Endothelial cell of umbilical vein (primary cell): ENCODE measurements at regions not wholly inside any gene's neighbourhood (a gene's known extent, or its start where the extent isn't known, plus 50 kb on each side); places are given as distances from the start of the nearest gene placed in this dataset.

Experiments
- BruUV-seq: library from RNA; stranded (reverse); fragments of 400-500 nt; replicated peaks from 2 replicates; lab custom pipeline; 2021; lab: Mats Ljungman, UMichigan
- CTCF ChIA-PET: fragments of 300-600, 350-600 bp; sonication (Branson Sonifier 250); formaldehyde crosslinking; loops from one replicate; lab custom pipeline; 2021; ENCODE audit warnings: antibody characterized with exemption, inconsistent platforms; lab: Charles Lee
- POLR2A ChIA-PET: fragments of 300-600, 350-600 bp; sonication (Branson Sonifier 250); formaldehyde crosslinking; loops from one replicate; lab custom pipeline; 2021; ENCODE audit warnings: antibody characterized with exemption, inconsistent platforms; lab: Charles Lee
- DNase-seq: peaks from one replicate; pipeline ENCODE4 v3.0.0-alpha.2; 2011; ENCODE audit warnings: low read depth, low spot score
- FAIRE-seq: peaks from 2 replicates; lab custom pipeline; 2011; peaks lifted over from hg19 to GRCh38; lab: Jason Lieb, UNC
- H2AFZ ChIP-seq: 2 replicates; pipeline ENCODE4 v1.6.0; 2012; ENCODE audit warnings: low read depth, low read length, control low read depth, inconsistent platforms
- H3K27ac ChIP-seq: 2 replicates; pipeline ENCODE4 v1.5.1; 2011; ENCODE audit warnings: low read depth, mild to moderate bottlenecking, control low read depth, low read length, moderate library complexity; ENCODE audit not compliant: insufficient read depth
- H3K27me3 ChIP-seq, 2 experiments: 2 replicates each; pipeline versions ENCODE4 v1.6.0 to v1.6.1; 2011; ENCODE audit warnings: low read length in 2 of 2, mixed read lengths in 1 of 2; ENCODE audit not compliant: control insufficient read depth in 2 of 2, insufficient read depth in 2 of 2
- H3K36me3 ChIP-seq, 2 experiments: 2 replicates in 1 of 2; 3 replicates in 1 of 2; pipeline ENCODE4 v1.5.1; 2011; ENCODE audit warnings: low read length in 2 of 2, mild to moderate bottlenecking in 1 of 2, moderate library complexity in 1 of 2; ENCODE audit not compliant: control insufficient read depth in 2 of 2, insufficient read depth in 2 of 2; ENCODE audit errors: extremely low read depth in 1 of 2
- H3K4me1 ChIP-seq: 3 replicates; pipeline ENCODE4 v1.5.1; 2011; ENCODE audit warnings: mild to moderate bottlenecking, low read length; ENCODE audit not compliant: control insufficient read depth, insufficient read depth; ENCODE audit errors: extremely low read depth
- H3K4me2 ChIP-seq: 2 replicates; pipeline ENCODE4 v1.6.1; 2011; ENCODE audit warnings: low read length, control low read depth, mixed read lengths; ENCODE audit not compliant: insufficient read depth
- H3K4me3 ChIP-seq, 3 experiments: fragments of 200-600 bp in 1 of 3; sonication (generic), shearing (Covaris generic) in 1 of 3; replicated peaks in 1 of 3; 2 replicates each; pipeline ENCODE4 v1.5.1; 2011 to 2016; ENCODE audit warnings: control low read depth in 3 of 3, low read length in 3 of 3, mild to moderate bottlenecking in 2 of 3, inconsistent platforms in 1 of 3, low read depth in 1 of 3, moderate library complexity in 1 of 3; ENCODE audit not compliant: insufficient read depth in 1 of 3
- H3K79me2 ChIP-seq: 2 replicates; pipeline ENCODE4 v1.6.0; 2012; ENCODE audit warnings: low read length, inconsistent platforms; ENCODE audit not compliant: control insufficient read depth, insufficient read depth
- H3K9ac ChIP-seq: replicated peaks from 2 replicates; pipeline ENCODE3; 2011; ENCODE audit warnings: low read length, control low read depth; ENCODE audit not compliant: insufficient read depth; ENCODE audit errors: extremely low read depth
- H3K9me1 ChIP-seq: replicated peaks from 3 replicates; pipeline ENCODE4 v1.6.0; 2011; ENCODE audit warnings: mild to moderate bottlenecking, low read length; ENCODE audit not compliant: control insufficient read depth, insufficient read depth; ENCODE audit errors: extremely low read depth
- H3K9me3 ChIP-seq: replicated peaks from 2 replicates; pipeline ENCODE4 v1.5.1; 2012; ENCODE audit warnings: low read length, inconsistent platforms; ENCODE audit not compliant: control insufficient read depth, insufficient read depth
- H4K20me1 ChIP-seq: replicated peaks from 2 replicates; pipeline ENCODE3; 2011; ENCODE audit warnings: mild to moderate bottlenecking, low read length; ENCODE audit not compliant: control insufficient read depth, insufficient read depth; ENCODE audit errors: extremely low read depth
- CTCF ChIP-seq, 2 donors: IDR thresholded peaks; 1 replicate in 1 of 2; 2 replicates in 1 of 2; pipeline ENCODE4 v1.5.1; 2011; ENCODE audit warnings: low read length in 2 of 2, mild to moderate bottlenecking in 2 of 2, moderate library complexity in 2 of 2, control low read depth in 1 of 2, inconsistent platforms in 1 of 2, low read depth in 1 of 2; ENCODE audit not compliant: insufficient read depth in 1 of 2; ENCODE audit errors: extremely low read depth in 1 of 2
- EZH2 ChIP-seq: IDR thresholded peaks from 2 replicates; pipeline ENCODE4 v1.6.1; 2012; ENCODE audit warnings: borderline replicate concordance, low read depth, mild to moderate bottlenecking, moderate library complexity, low read length, inconsistent platforms; ENCODE audit not compliant: severe bottlenecking
- FOS ChIP-seq: IDR thresholded peaks from 2 replicates; pipeline ENCODE4 v1.6.1; 2011; ENCODE audit warnings: mild to moderate bottlenecking, low read length, moderate library complexity, borderline replicate concordance; ENCODE audit not compliant: insufficient read depth
- GATA2 ChIP-seq: IDR thresholded peaks from 2 replicates; pipeline ENCODE4 v1.7.0; 2011; ENCODE audit warnings: low read depth, mild to moderate bottlenecking, moderate library complexity, mixed read lengths, low read length; ENCODE audit not compliant: insufficient read length, insufficient read depth
- JUN ChIP-seq: IDR thresholded peaks from 2 replicates; pipeline ENCODE4 v1.6.1; 2011; ENCODE audit warnings: borderline replicate concordance, low read depth; ENCODE audit not compliant: insufficient read length, insufficient read depth
- MAX ChIP-seq: IDR thresholded peaks from 2 replicates; pipeline ENCODE4 v1.6.1; 2011; ENCODE audit not compliant: insufficient read depth, insufficient read length
- MYC ChIP-seq: IDR thresholded peaks from one replicate; pipeline ENCODE4 v1.6.1; 2011; ENCODE audit warnings: mild to moderate bottlenecking, low read depth, low read length
- POLR2A ChIP-seq: IDR thresholded peaks from 2 replicates; pipeline ENCODE4 v1.6.1; 2012; ENCODE audit warnings: low read depth, mild to moderate bottlenecking, control low read depth, low read length
- dilution Hi-C: fragments of 300-500 bp; cut with MboI; formaldehyde crosslinking; loops from one replicate; pipeline ENCODE4 v1.15.0; 2019; ENCODE audit warnings: low sequenced_read_pairs; ENCODE audit not compliant: extremely low pct_ligation_motif_present
- intact Hi-C: fragments of 100-400 bp; cut with micrococcal nuclease; formaldehyde crosslinking; loops from one replicate; pipeline ENCODE4 v1.10.0; 2022

GRCh38 chr18:60111525-60111924 lies 211.7 kb downstream of the PMAIP1 start:
- intact Hi-C loops (no loop called here), dilution Hi-C loops (no loop called here)
- Histone ChIP-seq H3K27me3 (no peaks in the 10 kb centered on the region), H3K4me2 (no peak overlapping the region), H3K9me3 (no peaks in the 10 kb centered on the region), H3K79me2 (no peaks in the 10 kb centered on the region), H3K27ac (no peak overlapping the region), H4K20me1 (no peaks in the 10 kb centered on the region), H3K36me3 (no peaks in the 10 kb centered on the region), H2AFZ (no peak overlapping the region), H3K9me1 (no peaks in the 10 kb centered on the region), H3K9ac (no peak overlapping the region), H3K4me1 (no peaks in the 10 kb centered on the region), H3K4me3 (no peak overlapping the region)
- DNase-seq (no peak), FAIRE-seq (no peak)
- ChIA-PET POLR2A (no interaction called here), CTCF (no interaction called here)
- no TSS peak for BruUV-seq
- TF ChIP-seq CTCF (IDR thresholded peaks at IDR 0.05; ENCODE audit: extremely low read depth in 1 of 2, insufficient read depth in 1 of 2, low read depth in 1 of 2, low read length in 2 of 2) (no peak), MAX (no peak), JUN (no peak), FOS (no peak), GATA2 (no peak), EZH2 (no peak)

DNA sequence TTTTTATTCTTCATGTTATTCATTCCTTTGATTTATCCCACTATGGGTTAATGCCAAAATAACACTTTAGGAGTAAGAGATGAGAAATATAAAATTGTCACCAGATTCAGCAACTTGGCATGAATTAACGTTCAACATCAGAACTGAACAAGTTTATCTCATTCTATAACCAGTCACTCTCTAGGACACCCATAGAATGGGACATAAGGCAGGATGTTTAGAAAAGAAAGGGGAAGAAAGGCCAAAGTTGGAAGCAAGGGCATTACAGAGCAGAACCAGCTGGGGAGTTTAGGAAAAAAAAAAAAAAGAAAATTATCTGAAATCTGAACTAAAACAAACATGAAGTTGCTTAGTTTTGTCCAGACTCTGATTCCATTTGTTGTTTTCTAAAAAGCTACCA lies 211.0 kb downstream of the PMAIP1 start:
- DNase-seq (no peak), FAIRE-seq (no peak)
- Histone ChIP-seq H3K9ac (no peak overlapping the region), H3K79me2 (no peaks in the 10 kb centered on the region), H3K27ac (no peak overlapping the region), H3K36me3 (no peaks in the 10 kb centered on the region), H3K4me1 (no peaks in the 10 kb centered on the region), H3K4me2 (no peak overlapping the region), H3K4me3 (no peak overlapping the region), H3K27me3 (no peaks in the 10 kb centered on the region), H4K20me1 (no peaks in the 10 kb centered on the region), H2AFZ (no peak overlapping the region), H3K9me3 (no peaks in the 10 kb centered on the region), H3K9me1 (no peaks in the 10 kb centered on the region)
- intact Hi-C loops = no loop called here
- BruUV-seq = no TSS peak
- POLR2A ChIA-PET = no interaction called here
- CTCF ChIA-PET = no interaction called here
- dilution Hi-C loops = no loop called here
- no peak for TF ChIP-seq EZH2
- no peak for TF ChIP-seq POLR2A
- TF ChIP-seq JUN = no peak
- TF ChIP-seq CTCF (IDR thresholded peaks at IDR 0.05; ENCODE audit: extremely low read depth in 1 of 2, insufficient read depth in 1 of 2, low read depth in 1 of 2, low read length in 2 of 2) = no peak
- TF ChIP-seq MYC = no peak
- TF ChIP-seq MAX = no peak
- no peak for TF ChIP-seq GATA2
- no peak for TF ChIP-seq FOS
